ENCODE measurements at regions not wholly inside any gene's neighbourhood (a gene's known extent, or its start where the extent isn't known, plus 50 kb on each side); places are given as distances from the start of the nearest gene placed in this dataset.

DNA sequence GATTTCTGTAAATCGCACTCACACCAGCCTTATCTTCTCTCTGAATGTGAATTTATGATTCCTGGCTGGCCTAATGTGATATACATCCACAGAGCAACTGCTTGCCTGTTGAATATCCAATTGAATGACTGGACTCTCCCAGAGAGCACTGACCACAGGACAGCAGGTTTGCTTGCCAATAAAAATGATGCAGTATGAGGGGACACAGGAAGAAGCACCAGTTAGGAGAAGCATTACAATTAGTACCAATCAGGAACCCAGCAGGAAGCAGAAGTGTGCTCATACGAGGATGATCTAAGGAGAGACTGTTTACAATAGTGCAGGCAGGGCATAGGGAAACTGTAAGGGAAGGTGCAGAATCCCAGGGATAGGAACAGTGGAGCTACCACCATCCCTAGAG lies 127.2 kb upstream of the ZNF366 start:
- no peak overlapping the region for H3K9ac ChIP-seq
- peaks cover 4% of the 10 kb centered on the region for H3F3A ChIP-seq (replicated peaks; ENCODE audit: insufficient read depth)
- no peak for TF ChIP-seq GATA2 (CRISPR knock-in tag; IDR thresholded peaks at IDR 0.05)
- TF ChIP-seq, protein P1, sequence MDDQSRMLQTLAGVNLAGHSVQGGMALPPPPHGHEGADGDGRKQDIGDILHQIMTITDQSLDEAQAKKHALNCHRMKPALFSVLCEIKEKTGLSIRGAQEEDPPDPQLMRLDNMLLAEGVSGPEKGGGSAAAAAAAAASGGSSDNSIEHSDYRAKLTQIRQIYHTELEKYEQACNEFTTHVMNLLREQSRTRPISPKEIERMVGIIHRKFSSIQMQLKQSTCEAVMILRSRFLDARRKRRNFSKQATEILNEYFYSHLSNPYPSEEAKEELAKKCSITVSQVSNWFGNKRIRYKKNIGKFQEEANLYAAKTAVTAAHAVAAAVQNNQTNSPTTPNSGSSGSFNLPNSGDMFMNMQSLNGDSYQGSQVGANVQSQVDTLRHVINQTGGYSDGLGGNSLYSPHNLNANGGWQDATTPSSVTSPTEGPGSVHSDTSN (IDR thresholded peaks at IDR 0.05): peak; percentile 12; the same call in 1 of the 2 replicates
- TF ChIP-seq YY1 (IDR thresholded peaks at IDR 0.05; ENCODE audit: low read depth): no peak
- no peak for TF ChIP-seq NFIC (IDR thresholded peaks at IDR 0.05; ENCODE audit: borderline replicate concordance)
- no peak for TF ChIP-seq EZH2phosphoT487 (IDR thresholded peaks at IDR 0.05; ENCODE audit: borderline replicate concordance, low read depth)
- no peak for TF ChIP-seq JUND (IDR thresholded peaks at IDR 0.05)
- TF ChIP-seq MXI1 (IDR thresholded peaks at IDR 0.05; ENCODE audit: low read depth, low read length): no peak
- no peak for TF ChIP-seq RFX5 (IDR thresholded peaks at IDR 0.05; ENCODE audit: low read length)
- peak; percentile 32; the same call in 1 of the 2 replicates for TF ChIP-seq TCF12 (IDR thresholded peaks at IDR 0.05)
- ChIA-PET CTCF (interaction anchor here (0.6 kb wide), 1 partner anchor 12 kb away, joined by 3 read pairs; no protein-coding TSS in a partner anchor), POLR2A (no interaction called here)
- no peaks in the 10 kb centered on the region for H3K79me2 ChIP-seq (ENCODE audit: insufficient read depth)
- H3K27me3 ChIP-seq (ENCODE audit: insufficient read depth): no peaks in the 10 kb centered on the region
- H3K4me1 ChIP-seq (ENCODE audit: control insufficient read depth in 1 of 2, insufficient read depth in 2 of 2, low read depth in 1 of 2, low read length in 1 of 2): peaks cover 11% of the 10 kb centered on the region in 2 experiments
- DNase-seq: no peak
- H2AFZ ChIP-seq (ENCODE audit: low read depth): no peak overlapping the region
- H3K27ac ChIP-seq (ENCODE audit: low read depth in 2 of 2, low read length in 1 of 2): peak overlapping the region in 1 of 2 experiments; percentile 56; a peak in 2 of 4 replicates
- 72% methylated on average over 2 of the region's 2 CpGs for WGBS (ENCODE audit: low lambda C conversion rate)
- no peaks in the 10 kb centered on the region for H3K36me3 ChIP-seq (replicated peaks in 1 of 2; ENCODE audit: control insufficient read depth in 1 of 2, insufficient read depth in 2 of 2, low read length in 1 of 2)
- H3K4me3 ChIP-seq (ENCODE audit: low read depth in 2 of 2, low read length in 1 of 2): no peak overlapping the region
- H3K9me3 ChIP-seq: no peaks in the 10 kb centered on the region
- no peaks in the 10 kb centered on the region for H3K9me2 ChIP-seq
- H3K4me2 ChIP-seq: peak overlapping the region; percentile 42; the same call in 1 of the 2 replicates
- H4K20me1 ChIP-seq (ENCODE audit: insufficient read depth): no peaks in the 10 kb centered on the region

- peaks cover 4% of the 10 kb centered on the region for H3F3A ChIP-seq (replicated peaks; ENCODE audit: insufficient read depth)
- whole genome bisulfite sequencing (ENCODE audit: low lambda C conversion rate): 79% methylated on average over 1 of the region's 1 CpG
- H3K27ac ChIP-seq (ENCODE audit: low read depth in 2 of 2, low read length in 1 of 2): peak overlapping the region; percentile 11 to 56; a peak in 3 of 4 replicates
- H3K79me2 ChIP-seq (ENCODE audit: insufficient read depth): no peaks in the 10 kb centered on the region
- H3K9me3 ChIP-seq: no peaks in the 10 kb centered on the region
- H4K20me1 ChIP-seq (ENCODE audit: insufficient read depth): no peaks in the 10 kb centered on the region
- DNase-seq: no peak
- no peaks in the 10 kb centered on the region for H3K36me3 ChIP-seq (replicated peaks in 1 of 2; ENCODE audit: control insufficient read depth in 1 of 2, insufficient read depth in 2 of 2, low read length in 1 of 2)
- ChIA-PET CTCF (interaction anchor here (1.3 to 2.0 kb wide), 2 partner anchors 11 to 14 kb away, joined by 4 to 6 read pairs; no protein-coding TSS in a partner anchor), POLR2A (no interaction called here)
- no peak overlapping the region for H3K4me3 ChIP-seq (ENCODE audit: low read depth in 2 of 2, low read length in 1 of 2)
- no peaks in the 10 kb centered on the region for H3K27me3 ChIP-seq (ENCODE audit: insufficient read depth)
- peaks cover 11% of the 10 kb centered on the region in 2 experiments for H3K4me1 ChIP-seq (ENCODE audit: control insufficient read depth in 1 of 2, insufficient read depth in 2 of 2, low read depth in 1 of 2, low read length in 1 of 2)
- no peaks in the 10 kb centered on the region for H3K9me2 ChIP-seq
- no peak overlapping the region for H3K9ac ChIP-seq
- 0 out of 2 replicates have a peak overlapping the region, but pooled peaks have one; percentile 27 for H2AFZ ChIP-seq (ENCODE audit: low read depth)
- peak overlapping the region; percentile 42; the same call in 1 of the 2 replicates for H3K4me2 ChIP-seq
- TF ChIP-seq, protein P1 (IDR thresholded peaks at IDR 0.05): peak; percentile 51; the same call in 1 of the 2 replicates
- TF ChIP-seq TCF12 (IDR thresholded peaks at IDR 0.05) (peak; percentile 67), FOSL2 (IDR thresholded peaks at IDR 0.05; ENCODE audit: borderline replicate concordance, low read depth) (peak; percentile 60; the same call in 1 of the 2 replicates), ZBTB33 (IDR thresholded peaks at IDR 0.05; ENCODE audit: borderline replicate concordance, low read depth) (0 out of 2 replicates have a peak, but pooled peaks have one; percentile 26), JUND (IDR thresholded peaks at IDR 0.05) (peak; percentile 25; the same call in 1 of the 2 replicates), RCOR1 (IDR thresholded peaks at IDR 0.05; ENCODE audit: low read length) (no peak)
These were observed 126.4 kb upstream of the ZNF366 start for GRCh38 chr5:72633649-72634048.
